ENCODE measurements at regions not wholly inside any gene's neighbourhood (a gene's known extent, or its start where the extent isn't known, plus 50 kb on each side); places are given as distances from the start of the nearest gene placed in this dataset.

GRCh38 chr5:142388696-142389095 is 63.9 kb upstream of the SPRY4 start:
- TF ChIP-seq CTCF (IDR thresholded peaks at IDR 0.05 in 2 of 3, conservative IDR thresholded peaks at IDR 0.05 in 1 of 3; ENCODE audit: control insufficient read depth in 2 of 3, extremely low read depth in 1 of 3, insufficient read depth in 1 of 3, low read depth in 3 of 3, low read length in 3 of 3): no peak
- no peak for TF ChIP-seq POLR2AphosphoS2 (IDR thresholded peaks at IDR 0.05; ENCODE audit: low read depth, low read length)
- no peak for TF ChIP-seq CHD2 (IDR thresholded peaks at IDR 0.05; ENCODE audit: borderline replicate concordance, low read depth, low read length)
- TF ChIP-seq TAF1 (IDR thresholded peaks at IDR 0.05; ENCODE audit: borderline replicate concordance, low read depth, low read length): no peak
- TF ChIP-seq EZH2 (IDR thresholded peaks at IDR 0.05; ENCODE audit: borderline replicate concordance, control insufficient read depth, low read depth, low read length): no peak
- no peak for TF ChIP-seq EP300 (IDR thresholded peaks at IDR 0.05; ENCODE audit: borderline replicate concordance in 1 of 2, control insufficient read depth in 1 of 2, low read depth in 2 of 2, low read length in 2 of 2)
- no peak for TF ChIP-seq CEBPB (IDR thresholded peaks at IDR 0.05; ENCODE audit: borderline replicate concordance in 1 of 2, low read depth in 2 of 2, low read length in 2 of 2)
- TF ChIP-seq, protein P1, sequence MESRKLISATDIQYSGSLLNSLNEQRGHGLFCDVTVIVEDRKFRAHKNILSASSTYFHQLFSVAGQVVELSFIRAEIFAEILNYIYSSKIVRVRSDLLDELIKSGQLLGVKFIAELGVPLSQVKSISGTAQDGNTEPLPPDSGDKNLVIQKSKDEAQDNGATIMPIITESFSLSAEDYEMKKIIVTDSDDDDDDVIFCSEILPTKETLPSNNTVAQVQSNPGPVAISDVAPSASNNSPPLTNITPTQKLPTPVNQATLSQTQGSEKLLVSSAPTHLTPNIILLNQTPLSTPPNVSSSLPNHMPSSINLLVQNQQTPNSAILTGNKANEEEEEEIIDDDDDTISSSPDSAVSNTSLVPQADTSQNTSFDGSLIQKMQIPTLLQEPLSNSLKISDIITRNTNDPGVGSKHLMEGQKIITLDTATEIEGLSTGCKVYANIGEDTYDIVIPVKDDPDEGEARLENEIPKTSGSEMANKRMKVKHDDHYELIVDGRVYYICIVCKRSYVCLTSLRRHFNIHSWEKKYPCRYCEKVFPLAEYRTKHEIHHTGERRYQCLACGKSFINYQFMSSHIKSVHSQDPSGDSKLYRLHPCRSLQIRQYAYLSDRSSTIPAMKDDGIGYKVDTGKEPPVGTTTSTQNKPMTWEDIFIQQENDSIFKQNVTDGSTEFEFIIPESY (IDR thresholded peaks at IDR 0.05): no peak
- no peak for TF ChIP-seq DPF2 (IDR thresholded peaks at IDR 0.05)
- no peak for TF ChIP-seq ELK1 (IDR thresholded peaks at IDR 0.05; ENCODE audit: low read depth, low read length)
- TF ChIP-seq PAX5 (IDR thresholded peaks at IDR 0.05; ENCODE audit: borderline replicate concordance, low read depth, low read length): no peak
- no peak for TF ChIP-seq SUZ12 (IDR thresholded peaks at IDR 0.05; ENCODE audit: unreplicated experiment)

Measured in GM12878 (cell line).